Activated naive CD4-positive, alpha-beta T cell treated with anti-CD3 and anti-CD28 coated beads, Interleukin-2, amount 10 ng/mL, durations not matched to agents 7 days and 5 days (primary cell): ENCODE measurements at regions not wholly inside any gene's neighbourhood (a gene's known extent, or its start where the extent isn't known, plus 50 kb on each side); places are given as distances from the start of the nearest gene placed in this dataset.

Experiments
- CTCF ChIA-PET: fragments of 350-600 bp; sonication (Branson Sonifier 250); formaldehyde crosslinking; loops from one replicate; lab custom pipeline; 2021; ENCODE audit warnings: antibody characterized with exemption; lab: Charles Lee
- DNase-seq: peaks from one replicate; pipeline ENCODE4 v3.0.0-alpha.2; 2020
- H3K27ac Mint-ChIP-seq: one replicate; pipeline ENCODE4 v1.8.0; 2021; ENCODE audit warnings: mild to moderate bottlenecking, moderate library complexity, mixed read lengths
- H3K27me3 Mint-ChIP-seq: one replicate; pipeline ENCODE4 v1.8.0; 2021; ENCODE audit warnings: mild to moderate bottlenecking, mixed read lengths
- H3K36me3 Mint-ChIP-seq: one replicate; pipeline ENCODE4 v1.8.0; 2021; ENCODE audit warnings: mixed read lengths
- H3K4me1 Mint-ChIP-seq: one replicate; pipeline ENCODE4 v1.8.0; 2021; ENCODE audit warnings: mixed read lengths
- H3K4me3 Mint-ChIP-seq: one replicate; pipeline ENCODE4 v1.8.0; 2021; ENCODE audit warnings: mild to moderate bottlenecking, moderate library complexity, mixed read lengths
- H3K9me3 Mint-ChIP-seq: one replicate; pipeline ENCODE4 v1.8.0; 2021; ENCODE audit warnings: mixed read lengths

DNA sequence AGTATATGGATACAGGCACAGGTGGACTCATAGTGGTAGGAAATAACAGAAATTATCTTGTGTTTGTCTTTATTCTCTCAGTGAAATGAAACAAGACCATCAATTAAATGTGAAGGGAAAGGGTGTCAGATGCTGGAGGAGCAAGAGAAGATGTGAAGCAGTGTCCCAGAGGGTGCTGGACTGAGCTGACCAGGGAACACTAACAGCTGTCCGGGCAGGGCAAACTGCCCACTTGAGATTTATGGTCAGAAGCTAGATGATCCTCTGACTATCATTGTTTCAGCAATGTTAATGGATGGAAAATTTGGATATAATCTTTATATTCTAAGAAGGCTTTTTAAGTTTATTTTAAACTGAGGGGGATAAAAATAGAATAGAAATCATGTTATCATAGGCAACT lies 267.2 kb upstream of the SLC7A11 start:
- Mint-ChIP-seq H3K9me3 (peaks cover 3% of the 10 kb centered on the region), H3K27ac (no peak overlapping the region), H3K4me1 (no peaks in the 10 kb centered on the region), H3K4me3 (no peak overlapping the region), H3K27me3 (no peaks in the 10 kb centered on the region), H3K36me3 (no peaks in the 10 kb centered on the region)
- CTCF ChIA-PET = interaction anchor here (1.5 kb wide), 1 partner anchor 13 kb away, joined by 4 read pairs; no protein-coding TSS in a partner anchor
- no peak for DNase-seq

GRCh38 chr4:138507522-138507921 lies 265.4 kb upstream of the SLC7A11 start:
- Mint-ChIP-seq H3K9me3 (peaks cover 9% of the 10 kb centered on the region), H3K27me3 (no peaks in the 10 kb centered on the region), H3K4me1 (no peaks in the 10 kb centered on the region), H3K4me3 (no peak overlapping the region), H3K36me3 (no peaks in the 10 kb centered on the region), H3K27ac (no peak overlapping the region)
- no peak for DNase-seq
- CTCF ChIA-PET = no interaction called here

- no peaks in the 10 kb centered on the region for H3K4me1 Mint-ChIP-seq
- no peak overlapping the region for H3K27ac Mint-ChIP-seq
- no peaks in the 10 kb centered on the region for H3K27me3 Mint-ChIP-seq
- CTCF ChIA-PET = no interaction called here
- DNase-seq = no peak
- no peak overlapping the region for H3K4me3 Mint-ChIP-seq
- no peaks in the 10 kb centered on the region for H3K36me3 Mint-ChIP-seq
- H3K9me3 Mint-ChIP-seq = peaks cover 14% of the 10 kb centered on the region
Measured at GRCh38 chr4:138501614-138502013, 259.5 kb upstream of the SLC7A11 start.

DNA sequence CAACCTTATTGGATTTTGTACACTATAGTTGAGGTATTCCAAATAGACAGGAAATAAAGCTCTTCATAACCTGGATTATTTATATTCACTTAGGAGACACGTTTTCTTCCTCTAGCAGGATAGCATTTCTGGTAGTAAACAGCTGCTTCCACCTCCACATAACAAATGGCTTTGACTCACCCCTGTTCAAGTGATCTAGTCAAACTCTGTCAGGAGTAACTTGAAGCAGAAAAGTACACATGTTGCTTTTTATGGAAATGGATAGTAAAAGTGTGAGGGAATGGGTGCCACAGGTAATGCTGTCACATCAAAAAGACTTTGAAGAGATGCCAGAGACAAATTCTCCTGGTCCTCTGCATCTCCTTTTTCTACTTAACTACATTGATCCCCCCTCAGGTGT lies 258.7 kb upstream of the SLC7A11 start:
- Mint-ChIP-seq H3K36me3 (no peaks in the 10 kb centered on the region), H3K27me3 (no peaks in the 10 kb centered on the region), H3K4me3 (no peak overlapping the region), H3K4me1 (no peaks in the 10 kb centered on the region), H3K9me3 (peaks cover 14% of the 10 kb centered on the region), H3K27ac (no peak overlapping the region)
- CTCF ChIA-PET = no interaction called here
- no peak for DNase-seq

DNA sequence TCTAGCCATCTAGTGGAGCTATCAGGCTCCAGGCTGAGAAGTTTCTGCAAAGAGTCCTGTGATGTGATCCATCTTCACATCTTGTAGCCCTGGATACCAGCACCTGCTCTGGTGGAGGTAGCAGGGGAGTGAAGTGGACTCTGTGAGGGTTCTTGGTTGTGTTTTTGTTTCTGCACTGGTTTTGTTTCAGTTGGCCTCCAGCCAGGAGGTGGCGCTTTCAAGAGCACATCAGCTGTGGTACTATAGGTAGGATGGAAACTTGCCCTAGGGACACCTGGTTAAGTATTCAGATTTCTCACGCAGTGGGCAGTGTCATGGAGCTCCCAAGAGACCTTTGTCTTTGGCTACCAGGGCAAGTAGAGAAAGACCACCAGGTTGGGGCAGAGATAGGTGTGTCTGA lies 257.5 kb upstream of the SLC7A11 start:
- no peaks in the 10 kb centered on the region for H3K4me1 Mint-ChIP-seq
- H3K27ac Mint-ChIP-seq = no peak overlapping the region
- no peak overlapping the region for H3K4me3 Mint-ChIP-seq
- no peak for DNase-seq
- H3K27me3 Mint-ChIP-seq = no peaks in the 10 kb centered on the region
- no peaks in the 10 kb centered on the region for H3K36me3 Mint-ChIP-seq
- CTCF ChIA-PET = no interaction called here
- H3K9me3 Mint-ChIP-seq = peaks cover 10% of the 10 kb centered on the region

DNA sequence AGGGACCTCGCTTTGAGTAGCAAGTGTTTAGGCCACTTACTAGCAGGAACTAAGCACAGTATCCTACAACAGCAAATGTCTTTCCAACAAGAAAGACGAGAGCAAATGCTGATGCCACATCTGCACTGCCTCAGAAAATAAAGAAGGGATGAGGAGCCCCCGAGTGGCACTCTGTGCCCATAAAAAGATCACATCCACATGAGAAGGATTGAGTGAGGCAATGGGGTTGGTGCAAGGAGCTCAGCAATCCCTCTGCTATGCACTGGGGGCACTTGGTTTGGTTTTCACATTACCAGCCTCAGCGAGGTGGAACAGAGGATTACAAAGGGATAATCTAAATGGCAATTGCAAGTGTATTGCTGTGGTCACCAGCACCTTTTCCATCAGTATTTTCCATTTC lies 252.8 kb upstream of the SLC7A11 start:
- H3K9me3 Mint-ChIP-seq = peaks cover 3% of the 10 kb centered on the region
- H3K4me1 Mint-ChIP-seq = no peaks in the 10 kb centered on the region
- DNase-seq = no peak
- H3K36me3 Mint-ChIP-seq = no peaks in the 10 kb centered on the region
- no peak overlapping the region for H3K4me3 Mint-ChIP-seq
- no peaks in the 10 kb centered on the region for H3K27me3 Mint-ChIP-seq
- no peak overlapping the region for H3K27ac Mint-ChIP-seq
- CTCF ChIA-PET = no interaction called here

DNA sequence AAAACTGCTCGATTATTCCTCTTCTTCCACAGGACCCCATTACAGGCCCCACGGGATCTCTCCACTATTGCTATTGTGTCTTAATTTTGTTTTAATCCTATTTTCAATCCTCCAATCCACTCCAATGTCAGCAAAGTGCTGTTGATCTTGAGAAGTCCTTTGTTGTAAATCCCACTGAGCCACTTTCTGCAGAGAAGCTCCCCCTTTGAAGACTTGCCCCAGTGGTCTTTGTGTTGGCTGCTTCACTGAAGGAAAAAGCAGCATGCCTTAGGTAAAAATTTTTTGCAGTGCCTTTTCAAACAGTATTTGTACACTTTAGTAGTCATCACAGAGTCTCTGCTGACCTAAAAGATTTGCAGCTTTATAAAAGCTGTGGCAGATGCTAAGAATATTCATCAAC lies 252.0 kb upstream of the SLC7A11 start:
- no peak for DNase-seq
- CTCF ChIA-PET = no interaction called here
- H3K4me3 Mint-ChIP-seq = no peak overlapping the region
- no peak overlapping the region for H3K27ac Mint-ChIP-seq
- no peaks in the 10 kb centered on the region for H3K4me1 Mint-ChIP-seq
- H3K36me3 Mint-ChIP-seq = no peaks in the 10 kb centered on the region
- H3K27me3 Mint-ChIP-seq = no peaks in the 10 kb centered on the region
- H3K9me3 Mint-ChIP-seq = peaks cover 3% of the 10 kb centered on the region

DNA sequence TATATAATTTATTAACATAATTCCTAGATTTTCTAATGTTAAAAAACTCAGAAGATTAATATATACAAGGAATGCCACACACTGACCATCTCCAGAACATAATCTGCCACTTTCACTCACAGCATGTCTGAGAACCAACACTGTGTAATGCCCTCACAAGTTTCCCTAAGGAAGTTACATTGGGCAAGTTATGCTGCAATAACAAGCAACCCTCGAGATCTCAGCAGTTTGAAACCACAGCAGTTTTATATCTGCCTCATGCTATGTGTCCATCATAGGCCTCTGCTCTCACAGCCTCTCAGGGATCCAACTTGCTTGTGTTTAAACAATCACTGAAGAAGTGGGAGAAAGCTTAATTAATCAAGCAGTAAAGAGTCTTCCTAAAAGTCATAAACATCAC lies 250.0 kb upstream of the SLC7A11 start:
- Mint-ChIP-seq H3K4me3 (no peak overlapping the region), H3K27ac (no peak overlapping the region), H3K27me3 (no peaks in the 10 kb centered on the region), H3K9me3 (no peaks in the 10 kb centered on the region), H3K4me1 (no peaks in the 10 kb centered on the region), H3K36me3 (no peaks in the 10 kb centered on the region)
- no peak for DNase-seq
- CTCF ChIA-PET = no interaction called here

DNA sequence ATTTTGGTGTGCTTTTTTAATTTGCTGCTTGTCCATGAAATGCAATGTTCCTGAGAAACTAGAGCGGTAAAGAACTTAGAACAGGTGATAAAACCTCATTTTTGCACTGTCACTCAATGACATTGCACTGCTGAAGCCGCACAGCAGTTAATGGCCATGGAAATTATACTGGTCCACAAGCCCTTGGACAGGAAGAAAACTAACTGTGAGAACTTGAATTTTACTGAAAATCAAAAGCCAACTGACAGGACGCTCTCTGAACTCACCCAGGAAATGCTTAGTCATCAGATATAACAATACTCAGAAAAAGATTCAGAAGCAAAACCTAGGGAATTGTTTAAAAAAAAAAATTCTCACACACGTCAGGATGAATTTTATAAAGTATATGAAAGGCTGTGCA lies 246.4 kb upstream of the SLC7A11 start:
- Mint-ChIP-seq H3K27ac (no peak overlapping the region), H3K9me3 (no peaks in the 10 kb centered on the region), H3K36me3 (no peaks in the 10 kb centered on the region), H3K4me3 (no peak overlapping the region), H3K27me3 (no peaks in the 10 kb centered on the region), H3K4me1 (no peaks in the 10 kb centered on the region)
- CTCF ChIA-PET = no interaction called here
- DNase-seq = no peak

DNA sequence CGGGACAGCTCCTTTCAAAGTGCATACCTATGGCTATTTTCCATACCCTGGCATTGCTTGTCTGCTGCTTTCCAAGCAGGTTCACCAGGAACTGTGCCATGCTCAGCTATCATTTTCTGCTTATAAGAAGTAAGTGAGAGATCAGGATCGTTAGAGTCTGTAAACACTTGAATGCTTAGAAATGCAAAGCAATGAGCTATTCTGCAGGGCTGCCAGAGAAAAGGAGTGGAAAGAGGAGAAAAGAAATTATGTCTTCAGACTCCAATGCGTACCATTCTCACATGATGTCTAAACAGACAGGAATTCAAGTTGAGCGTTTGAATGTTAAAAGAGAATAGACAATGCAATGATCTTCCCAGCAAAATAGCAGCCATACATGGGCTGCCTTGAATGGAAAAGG lies 245.5 kb upstream of the SLC7A11 start:
- Mint-ChIP-seq H3K27ac (no peak overlapping the region), H3K27me3 (no peaks in the 10 kb centered on the region), H3K9me3 (peaks cover 3% of the 10 kb centered on the region), H3K4me3 (no peak overlapping the region), H3K36me3 (no peaks in the 10 kb centered on the region), H3K4me1 (no peaks in the 10 kb centered on the region)
- CTCF ChIA-PET = no interaction called here
- no peak for DNase-seq

DNA sequence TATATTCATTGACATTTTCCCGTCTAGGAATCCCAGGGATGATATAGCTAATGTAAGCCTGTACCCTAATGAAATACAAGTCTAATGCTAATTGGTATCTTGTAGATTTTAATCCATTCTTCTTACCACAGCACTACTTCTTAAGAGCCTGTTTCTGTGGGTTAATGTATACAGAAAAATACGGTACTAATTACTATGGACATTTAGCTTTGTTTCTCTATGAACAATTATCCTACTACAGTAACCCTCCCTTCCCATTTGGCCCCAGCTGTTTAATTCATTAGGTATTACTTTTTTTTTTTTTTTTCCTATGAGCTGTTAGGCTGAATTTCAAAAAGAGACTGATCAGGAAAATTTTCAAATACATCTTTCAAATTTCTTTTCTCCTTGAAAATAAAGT lies 245.1 kb upstream of the SLC7A11 start:
- Mint-ChIP-seq H3K9me3 (peaks cover 3% of the 10 kb centered on the region), H3K4me1 (no peaks in the 10 kb centered on the region), H3K4me3 (no peak overlapping the region), H3K27ac (no peak overlapping the region), H3K27me3 (no peaks in the 10 kb centered on the region), H3K36me3 (no peaks in the 10 kb centered on the region)
- CTCF ChIA-PET = no interaction called here
- DNase-seq = no peak

DNA sequence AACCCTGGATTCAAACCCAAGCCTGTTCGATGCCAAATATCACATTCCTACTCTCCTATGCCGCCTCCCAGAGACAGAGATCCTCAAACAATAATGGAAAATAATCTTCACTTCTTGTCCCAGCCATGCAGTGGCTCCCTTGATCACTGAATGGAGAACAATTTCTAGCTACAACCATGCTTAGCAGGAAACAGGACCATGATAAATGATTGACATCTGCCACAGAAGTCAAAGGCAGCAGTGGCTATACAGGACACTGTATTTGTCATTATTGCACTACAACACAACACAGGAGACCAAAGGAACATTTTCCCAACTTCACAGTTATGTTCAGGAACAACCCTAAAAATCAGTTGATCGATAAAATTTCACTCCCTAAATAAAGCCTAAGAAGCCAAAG lies 243.3 kb upstream of the SLC7A11 start:
- H3K27me3 Mint-ChIP-seq = no peaks in the 10 kb centered on the region
- no peaks in the 10 kb centered on the region for H3K36me3 Mint-ChIP-seq
- no peaks in the 10 kb centered on the region for H3K4me1 Mint-ChIP-seq
- DNase-seq = no peak
- CTCF ChIA-PET = no interaction called here
- peaks cover 3% of the 10 kb centered on the region for H3K9me3 Mint-ChIP-seq
- H3K4me3 Mint-ChIP-seq = no peak overlapping the region
- no peak overlapping the region for H3K27ac Mint-ChIP-seq

GRCh38 chr4:138475116-138475515 lies 233.0 kb upstream of the SLC7A11 start:
- Mint-ChIP-seq H3K4me1 (no peaks in the 10 kb centered on the region), H3K27me3 (no peaks in the 10 kb centered on the region), H3K9me3 (no peaks in the 10 kb centered on the region), H3K27ac (no peak overlapping the region), H3K36me3 (no peaks in the 10 kb centered on the region), H3K4me3 (no peak overlapping the region)
- DNase-seq = no peak
- CTCF ChIA-PET = interaction anchor here (0.7 kb wide), 1 partner anchor 466 kb away, joined by 3 read pairs; no protein-coding TSS in a partner anchor

GRCh38 chr4:138473339-138473738 lies 231.2 kb upstream of the SLC7A11 start:
- Mint-ChIP-seq H3K4me1 (no peaks in the 10 kb centered on the region), H3K36me3 (no peaks in the 10 kb centered on the region), H3K9me3 (no peaks in the 10 kb centered on the region), H3K4me3 (no peak overlapping the region), H3K27me3 (no peaks in the 10 kb centered on the region), H3K27ac (no peak overlapping the region)
- no peak for DNase-seq
- CTCF ChIA-PET = no interaction called here

DNA sequence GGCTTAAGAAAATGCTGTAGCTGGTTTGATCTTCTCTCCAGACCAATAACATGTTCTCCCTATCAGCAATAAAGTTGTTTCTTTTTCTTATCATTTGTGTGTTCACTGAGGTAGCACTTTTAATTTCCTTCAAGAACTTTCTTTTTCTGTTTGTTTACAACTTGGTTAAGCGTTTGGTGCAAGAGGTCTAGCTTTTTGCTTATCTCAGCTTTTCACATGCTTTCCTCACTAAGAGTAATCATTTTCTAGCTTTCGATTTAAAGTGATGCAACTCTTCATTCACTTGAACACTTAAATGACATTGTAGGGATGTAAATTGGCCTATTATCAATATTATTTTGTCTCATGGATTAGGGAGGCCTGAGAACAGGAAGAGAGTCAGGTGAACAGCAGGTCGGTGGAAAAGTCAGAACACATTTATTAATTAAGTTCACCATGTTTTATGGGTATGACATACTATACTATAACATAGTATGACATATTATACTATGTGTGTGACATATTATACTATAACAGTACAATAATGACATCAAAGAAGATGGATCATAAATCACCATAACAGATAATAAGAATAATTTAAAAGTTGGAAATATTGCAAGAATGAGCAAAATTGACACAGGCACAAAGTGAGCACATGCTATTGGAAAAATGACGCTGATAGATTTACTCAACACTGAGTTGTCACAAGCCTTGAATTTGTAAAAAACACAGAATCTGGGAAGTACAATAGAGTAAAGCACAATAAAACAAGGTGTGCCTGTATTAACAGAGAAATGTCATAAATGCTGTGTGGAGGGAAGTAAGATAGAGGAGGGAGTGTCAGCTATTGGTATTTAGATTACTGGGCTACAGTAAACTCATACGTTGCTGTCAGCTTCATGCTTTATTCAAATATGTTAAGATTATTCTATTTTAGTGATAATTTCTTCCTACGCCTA lies 218.6 kb upstream of the SLC7A11 start:
- Mint-ChIP-seq H3K27ac (no peak overlapping the region), H3K27me3 (no peaks in the 10 kb centered on the region), H3K4me1 (no peaks in the 10 kb centered on the region), H3K4me3 (no peak overlapping the region), H3K36me3 (no peaks in the 10 kb centered on the region), H3K9me3 (peaks cover 2% of the 10 kb centered on the region)
- CTCF ChIA-PET = no interaction called here
- no peak for DNase-seq
